Cardiac muscle cell (in vitro differentiated cells and primary cell): ENCODE measurements at regions not wholly inside any gene's neighbourhood (a gene's known extent, or its start where the extent isn't known, plus 50 kb on each side); places are given as distances from the start of the nearest gene placed in this dataset.

ENCODE experiments used
- DNase-seq, 2 donors: peaks; one replicate each; pipeline versions ENCODE4 v3.0.0 to v3.0.0-alpha.2; 2010 to 2017; ENCODE audit warnings: low read depth in 1 of 2, low spot score in 1 of 2
- H3K27ac ChIP-seq: fragments of 200-600 bp; sonication (generic); 2 replicates; pipeline ENCODE4 v1.5.1; 2016
- H3K27me3 ChIP-seq: fragments of 200-600 bp; sonication (generic); 2 replicates; pipeline ENCODE4 v1.6.0; 2016; ENCODE audit warnings: control low read depth
- H3K36me3 ChIP-seq: fragments of 200-600 bp; sonication (generic); 2 replicates; pipeline ENCODE4 v1.5.1; 2016; ENCODE audit warnings: control low read depth
- H3K4me1 ChIP-seq: fragments of 200-600 bp; sonication (generic); 2 replicates; pipeline ENCODE4 v1.8.1; 2017; ENCODE audit warnings: low read depth, mild to moderate bottlenecking, mixed run types
- H3K4me3 ChIP-seq: fragments of 200-600 bp; sonication (generic); 2 replicates; pipeline ENCODE4 v1.5.1; 2016; ENCODE audit warnings: mild to moderate bottlenecking
- H3K9me3 ChIP-seq: fragments of 200-600 bp; sonication (generic); 2 replicates; pipeline ENCODE4 v1.5.1; 2017; ENCODE audit warnings: low read depth, mild to moderate bottlenecking, control low read depth
- TF ChIP-seq, protein P1 (sequence below): IDR thresholded peaks from 2 replicates; pipeline ENCODE4 v1.5.1; 2012; ENCODE audit warnings: low read depth, mild to moderate bottlenecking, low read length

DNA sequence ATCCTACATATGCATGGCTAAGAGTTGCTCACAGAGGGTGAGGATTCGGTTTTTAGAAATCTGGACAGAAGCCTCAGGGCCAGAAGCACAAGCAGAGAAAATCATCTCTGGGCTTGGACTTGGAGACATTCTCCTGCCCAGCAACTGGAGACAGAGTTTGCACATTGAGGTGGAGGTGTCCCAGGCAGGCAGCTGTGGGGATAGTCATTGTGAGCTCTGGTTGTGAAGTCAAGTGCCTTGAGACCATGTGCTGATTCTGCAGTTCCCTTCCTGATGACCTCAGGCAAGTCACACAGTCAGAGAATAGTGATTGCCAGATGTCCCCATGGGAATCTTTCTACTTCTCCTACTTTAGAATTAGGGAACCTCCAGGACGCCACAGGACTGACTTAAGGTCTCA, 108.4 kb upstream of the LDAH start:
- Histone ChIP-seq H3K36me3 (no peaks in the 10 kb centered on the region), H3K9me3 (no peaks in the 10 kb centered on the region), H3K4me3 (no peak overlapping the region), H3K27me3 (no peaks in the 10 kb centered on the region), H3K4me1 (no peaks in the 10 kb centered on the region), H3K27ac (no peak overlapping the region)
- no peak for DNase-seq
- TF ChIP-seq, protein P1, sequence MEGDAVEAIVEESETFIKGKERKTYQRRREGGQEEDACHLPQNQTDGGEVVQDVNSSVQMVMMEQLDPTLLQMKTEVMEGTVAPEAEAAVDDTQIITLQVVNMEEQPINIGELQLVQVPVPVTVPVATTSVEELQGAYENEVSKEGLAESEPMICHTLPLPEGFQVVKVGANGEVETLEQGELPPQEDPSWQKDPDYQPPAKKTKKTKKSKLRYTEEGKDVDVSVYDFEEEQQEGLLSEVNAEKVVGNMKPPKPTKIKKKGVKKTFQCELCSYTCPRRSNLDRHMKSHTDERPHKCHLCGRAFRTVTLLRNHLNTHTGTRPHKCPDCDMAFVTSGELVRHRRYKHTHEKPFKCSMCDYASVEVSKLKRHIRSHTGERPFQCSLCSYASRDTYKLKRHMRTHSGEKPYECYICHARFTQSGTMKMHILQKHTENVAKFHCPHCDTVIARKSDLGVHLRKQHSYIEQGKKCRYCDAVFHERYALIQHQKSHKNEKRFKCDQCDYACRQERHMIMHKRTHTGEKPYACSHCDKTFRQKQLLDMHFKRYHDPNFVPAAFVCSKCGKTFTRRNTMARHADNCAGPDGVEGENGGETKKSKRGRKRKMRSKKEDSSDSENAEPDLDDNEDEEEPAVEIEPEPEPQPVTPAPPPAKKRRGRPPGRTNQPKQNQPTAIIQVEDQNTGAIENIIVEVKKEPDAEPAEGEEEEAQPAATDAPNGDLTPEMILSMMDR: no peak

DNA sequence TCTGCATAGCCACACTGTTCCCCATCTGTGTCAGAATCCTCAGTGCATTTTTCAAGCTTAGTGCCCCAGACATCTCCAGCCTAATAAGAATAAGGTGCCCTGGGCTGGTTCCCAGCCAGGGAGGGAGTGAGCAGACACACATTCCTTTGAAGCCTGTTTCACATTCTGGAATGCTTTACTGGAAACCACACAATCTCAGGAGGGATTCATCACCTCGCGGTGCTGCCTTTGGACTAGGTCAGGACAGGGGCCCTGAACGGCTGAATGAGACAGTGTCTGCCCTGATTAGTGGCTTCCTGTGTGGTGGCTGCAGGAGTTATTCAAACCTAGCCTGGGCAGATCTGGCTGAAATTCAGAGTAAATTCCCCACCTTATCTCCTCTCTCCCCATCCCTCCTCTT, 108.0 kb upstream of the LDAH start:
- DNase-seq: peak in 1 of 2 donors; percentile 15
- Histone ChIP-seq H3K36me3 (no peaks in the 10 kb centered on the region), H3K4me1 (no peaks in the 10 kb centered on the region), H3K9me3 (no peaks in the 10 kb centered on the region), H3K27me3 (no peaks in the 10 kb centered on the region), H3K27ac (no peak overlapping the region), H3K4me3 (no peak overlapping the region)
- TF ChIP-seq, protein P1: no peak

DNA sequence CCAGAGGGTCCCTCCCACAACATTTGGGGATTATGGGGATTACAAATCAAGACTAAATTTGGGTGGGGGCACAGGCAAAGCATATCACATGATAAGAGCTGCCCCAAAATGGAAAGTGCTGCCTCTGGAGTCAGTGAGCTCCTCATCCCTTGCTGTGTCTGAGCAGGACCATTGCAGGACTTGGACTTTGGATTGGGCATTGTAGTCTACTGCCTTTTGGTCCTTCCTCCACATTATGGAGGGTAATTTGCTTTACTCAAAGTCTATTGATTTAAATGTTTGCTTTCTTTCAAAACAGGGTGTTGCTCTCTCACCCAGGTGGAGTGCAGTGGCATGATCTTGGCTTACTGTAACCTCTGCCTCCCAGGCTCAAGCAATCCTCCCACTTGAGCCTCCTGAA, 106.8 kb upstream of the LDAH start:
- Histone ChIP-seq H3K27ac (no peak overlapping the region), H3K4me1 (no peaks in the 10 kb centered on the region), H3K9me3 (no peaks in the 10 kb centered on the region), H3K36me3 (no peaks in the 10 kb centered on the region), H3K4me3 (no peak overlapping the region), H3K27me3 (no peaks in the 10 kb centered on the region)
- no peak for DNase-seq
- TF ChIP-seq, protein P1: no peak

DNA sequence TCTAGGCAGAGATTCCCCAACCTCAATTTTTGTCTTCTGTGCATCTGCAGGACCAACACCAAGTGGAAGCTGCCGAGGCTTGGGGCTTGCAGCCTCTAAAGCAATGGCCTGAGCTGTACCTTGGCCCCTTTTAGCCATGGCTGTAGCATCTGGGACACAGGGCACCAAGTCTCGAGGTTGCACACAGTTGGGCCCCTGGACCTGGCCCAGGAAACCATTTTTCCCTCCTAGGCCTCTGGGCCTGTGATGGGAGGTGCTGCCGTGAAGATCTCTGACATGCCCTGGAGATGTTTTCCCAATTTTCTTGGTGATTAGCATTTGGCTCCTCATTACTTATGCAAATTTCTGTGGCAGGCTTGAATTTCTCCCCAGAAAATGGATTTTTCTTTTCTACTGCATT, 105.7 kb upstream of the LDAH start:
- DNase-seq: no peak
- Histone ChIP-seq H3K4me3 (no peak overlapping the region), H3K27ac (no peak overlapping the region), H3K27me3 (no peaks in the 10 kb centered on the region), H3K4me1 (no peaks in the 10 kb centered on the region), H3K9me3 (no peaks in the 10 kb centered on the region), H3K36me3 (no peaks in the 10 kb centered on the region)
- TF ChIP-seq, protein P1: no peak

DNA sequence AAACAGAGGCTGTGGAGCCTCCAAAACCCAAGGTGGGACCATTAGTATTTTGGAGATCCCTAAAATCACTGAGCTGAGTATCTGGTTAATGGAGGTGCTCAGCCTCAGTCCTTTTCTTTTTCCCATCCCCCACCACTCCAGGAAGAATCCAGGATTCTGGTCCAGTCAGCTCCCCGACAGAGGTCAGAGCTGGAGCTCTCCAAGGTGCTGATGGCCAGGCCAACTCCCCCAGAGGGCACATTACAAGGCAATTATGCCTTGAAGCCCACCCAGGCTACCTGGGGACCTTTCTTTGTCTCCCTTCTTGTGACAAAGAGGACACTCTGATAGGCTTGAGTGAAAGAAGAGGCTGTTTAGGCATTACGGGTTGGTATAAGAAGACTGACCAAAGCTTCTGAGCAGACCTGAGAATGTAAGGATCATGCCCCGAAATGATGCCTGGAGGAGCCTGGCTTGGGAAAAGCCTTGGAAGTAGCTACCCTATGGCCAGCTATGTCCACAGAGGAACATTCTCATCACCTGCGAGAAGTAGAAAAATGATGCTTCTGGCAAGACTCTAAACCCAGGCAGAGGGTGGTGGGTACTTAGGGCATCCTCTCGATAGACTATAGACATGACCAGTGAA, 102.5 kb upstream of the LDAH start:
- no peaks in the 10 kb centered on the region for H3K27me3 ChIP-seq
- no peaks in the 10 kb centered on the region for H3K36me3 ChIP-seq
- TF ChIP-seq, protein P1: no peak
- no peak overlapping the region for H3K4me3 ChIP-seq
- no peaks in the 10 kb centered on the region for H3K4me1 ChIP-seq
- peak; percentile 2 to 66 for DNase-seq
- H3K9me3 ChIP-seq: no peaks in the 10 kb centered on the region
- H3K27ac ChIP-seq: no peak overlapping the region
